ENCODE measurements at regions not wholly inside any gene's neighbourhood (a gene's known extent, or its start where the extent isn't known, plus 50 kb on each side); places are given as distances from the start of the nearest gene placed in this dataset.

GRCh38 chr16:73172241-73172972 lies 124.5 kb upstream of the ZFHX3 start:
- no peak overlapping the region for H2BK15ac ChIP-seq (ENCODE audit: low read depth, poor library complexity, severe bottlenecking)
- no peak overlapping the region for H2BK5ac ChIP-seq (ENCODE audit: low read depth, low read length, poor library complexity, severe bottlenecking)
- no peak overlapping the region for H2AFZ ChIP-seq (ENCODE audit: low read depth, low read length)
- H2AK5ac ChIP-seq (ENCODE audit: low read length, severe bottlenecking) = no peak overlapping the region
- H3K36me3 ChIP-seq (ENCODE audit: control insufficient read depth in 1 of 2, insufficient read depth in 2 of 2, low read depth in 1 of 2, low read length in 2 of 2) = no peaks in the 10 kb centered on the region
- H3K4me2 ChIP-seq (ENCODE audit: low read length, poor library complexity, severe bottlenecking) = no peak overlapping the region
- H3K79me1 ChIP-seq (replicated peaks; ENCODE audit: low read length, poor library complexity, severe bottlenecking) = no peaks in the 10 kb centered on the region
- peak overlapping the region; percentile 84 for H3K9ac ChIP-seq (ENCODE audit: low read length)
- H3K18ac ChIP-seq (ENCODE audit: low read depth in 1 of 2, low read length in 2 of 2) = no peak overlapping the region
- no peak overlapping the region for H4K91ac ChIP-seq (ENCODE audit: low read length)
- no peak overlapping the region for H3K14ac ChIP-seq (ENCODE audit: low read length in 2 of 2)
- H2BK120ac ChIP-seq (ENCODE audit: low read depth, low read length) = no peak overlapping the region
- H3K27ac ChIP-seq (ENCODE audit: low read length, poor library complexity, severe bottlenecking) = no peak overlapping the region
- H4K8ac ChIP-seq (ENCODE audit: low read length) = peak overlapping the region; percentile 57
- H3K9me3 ChIP-seq (ENCODE audit: control insufficient read depth, low read length) = no peaks in the 10 kb centered on the region
- 68% methylated on average over 23 of the region's 23 CpGs for WGBS
- peak overlapping the region; percentile 8 to 61 for H2BK12ac ChIP-seq (ENCODE audit: low read length in 2 of 2)
- no peak overlapping the region for H3K23ac ChIP-seq (ENCODE audit: low read length in 2 of 2)
- peak; percentile 50 for DNase-seq
- no peaks in the 10 kb centered on the region for H3K4me1 ChIP-seq (ENCODE audit: control insufficient read depth, insufficient read depth, low read depth, low read length)
- no peak overlapping the region for H3K4ac ChIP-seq (ENCODE audit: low read depth in 1 of 2, low read length in 2 of 2)
- H3K27me3 ChIP-seq (ENCODE audit: control insufficient read depth in 1 of 2, insufficient read depth in 1 of 2, low read length in 2 of 2) = peaks cover 0 to 10% of the 10 kb centered on the region in 2 experiments
- H3K4me3 ChIP-seq (ENCODE audit: insufficient read depth in 1 of 2, low read depth in 1 of 2, low read length in 2 of 2) = peak overlapping the region in 1 of 2 experiments; percentile 59

- Histone ChIP-seq H3K79me1 (replicated peaks; ENCODE audit: low read length, poor library complexity, severe bottlenecking) (no peaks in the 10 kb centered on the region), H3K18ac (ENCODE audit: low read depth in 1 of 2, low read length in 2 of 2) (no peak overlapping the region), H3K27ac (ENCODE audit: low read length, poor library complexity, severe bottlenecking) (no peak overlapping the region), H3K36me3 (ENCODE audit: control insufficient read depth in 1 of 2, insufficient read depth in 2 of 2, low read depth in 1 of 2, low read length in 2 of 2) (no peaks in the 10 kb centered on the region), H4K8ac (ENCODE audit: low read length) (peak overlapping the region; percentile 57), H2AFZ (ENCODE audit: low read depth, low read length) (no peak overlapping the region), H3K4me3 (ENCODE audit: insufficient read depth in 1 of 2, low read depth in 1 of 2, low read length in 2 of 2) (peak overlapping the region in 1 of 2 experiments; percentile 59), H3K9me3 (ENCODE audit: control insufficient read depth, low read length) (no peaks in the 10 kb centered on the region), H3K4ac (ENCODE audit: low read depth in 1 of 2, low read length in 2 of 2) (no peak overlapping the region), H4K91ac (ENCODE audit: low read length) (no peak overlapping the region), H3K23ac (ENCODE audit: low read length in 2 of 2) (no peak overlapping the region), H2BK12ac (ENCODE audit: low read length in 2 of 2) (peak overlapping the region; percentile 8 to 61), H3K4me1 (ENCODE audit: control insufficient read depth, insufficient read depth, low read depth, low read length) (no peaks in the 10 kb centered on the region), H2BK15ac (ENCODE audit: low read depth, poor library complexity, severe bottlenecking) (no peak overlapping the region), H2BK5ac (ENCODE audit: low read depth, low read length, poor library complexity, severe bottlenecking) (no peak overlapping the region), H3K27me3 (ENCODE audit: control insufficient read depth in 1 of 2, insufficient read depth in 1 of 2, low read length in 2 of 2) (peaks cover 0 to 10% of the 10 kb centered on the region in 2 experiments), H2AK5ac (ENCODE audit: low read length, severe bottlenecking) (no peak overlapping the region), H2BK120ac (ENCODE audit: low read depth, low read length) (no peak overlapping the region), H3K9ac (ENCODE audit: low read length) (peak overlapping the region; percentile 84), H3K4me2 (ENCODE audit: low read length, poor library complexity, severe bottlenecking) (no peak overlapping the region), H3K14ac (ENCODE audit: low read length in 2 of 2) (no peak overlapping the region)
- DNase-seq = no peak
- 79% methylated on average over 9 of the region's 9 CpGs for WGBS
Observed at GRCh38 chr16:73171901-73172240, 123.9 kb upstream of the ZFHX3 start.

- no peak overlapping the region for H3K4me2 ChIP-seq (ENCODE audit: low read length, poor library complexity, severe bottlenecking)
- no peak overlapping the region for H2BK12ac ChIP-seq (ENCODE audit: low read length in 2 of 2)
- H3K36me3 ChIP-seq (ENCODE audit: control insufficient read depth in 1 of 2, insufficient read depth in 2 of 2, low read depth in 1 of 2, low read length in 2 of 2) = no peaks in the 10 kb centered on the region
- H3K14ac ChIP-seq (ENCODE audit: low read length in 2 of 2) = no peak overlapping the region
- no peaks in the 10 kb centered on the region for H3K4me1 ChIP-seq (ENCODE audit: control insufficient read depth, insufficient read depth, low read depth, low read length)
- H3K9ac ChIP-seq (ENCODE audit: low read length) = no peak overlapping the region
- no peaks in the 10 kb centered on the region for H3K79me1 ChIP-seq (replicated peaks; ENCODE audit: low read length, poor library complexity, severe bottlenecking)
- DNase-seq = no peak
- H3K18ac ChIP-seq (ENCODE audit: low read depth in 1 of 2, low read length in 2 of 2) = no peak overlapping the region
- no peak overlapping the region for H3K4ac ChIP-seq (ENCODE audit: low read depth in 1 of 2, low read length in 2 of 2)
- WGBS = 40% methylated on average over 7 of the region's 9 CpGs
- no peak overlapping the region for H2BK15ac ChIP-seq (ENCODE audit: low read depth, poor library complexity, severe bottlenecking)
- H4K8ac ChIP-seq (ENCODE audit: low read length) = no peak overlapping the region
- no peak overlapping the region for H2AK5ac ChIP-seq (ENCODE audit: low read length, severe bottlenecking)
- H3K27ac ChIP-seq (ENCODE audit: low read length, poor library complexity, severe bottlenecking) = no peak overlapping the region
- H3K23ac ChIP-seq (ENCODE audit: low read length in 2 of 2) = no peak overlapping the region
- H3K4me3 ChIP-seq (ENCODE audit: insufficient read depth in 1 of 2, low read depth in 1 of 2, low read length in 2 of 2) = no peak overlapping the region
- H2BK120ac ChIP-seq (ENCODE audit: low read depth, low read length) = no peak overlapping the region
- no peak overlapping the region for H4K91ac ChIP-seq (ENCODE audit: low read length)
- H3K9me3 ChIP-seq (ENCODE audit: control insufficient read depth, low read length) = no peaks in the 10 kb centered on the region
- no peak overlapping the region for H2AFZ ChIP-seq (ENCODE audit: low read depth, low read length)
- H2BK5ac ChIP-seq (ENCODE audit: low read depth, low read length, poor library complexity, severe bottlenecking) = no peak overlapping the region
- H3K27me3 ChIP-seq (ENCODE audit: control insufficient read depth in 1 of 2, insufficient read depth in 1 of 2, low read length in 2 of 2) = peaks cover 0 to 10% of the 10 kb centered on the region in 2 experiments
Observed at GRCh38 chr16:73171380-73171779, 123.5 kb upstream of the ZFHX3 start.

- H3K4me2 ChIP-seq (ENCODE audit: low read length, poor library complexity, severe bottlenecking) = no peak overlapping the region
- no peak overlapping the region for H2AK5ac ChIP-seq (ENCODE audit: low read length, severe bottlenecking)
- no peak overlapping the region for H3K27ac ChIP-seq (ENCODE audit: low read length, poor library complexity, severe bottlenecking)
- no peaks in the 10 kb centered on the region for H3K79me1 ChIP-seq (replicated peaks; ENCODE audit: low read length, poor library complexity, severe bottlenecking)
- no peaks in the 10 kb centered on the region for H3K9me3 ChIP-seq (ENCODE audit: control insufficient read depth, low read length)
- WGBS = 84% methylated on average over 10 of the region's 10 CpGs
- no peak overlapping the region for H3K4me3 ChIP-seq (ENCODE audit: insufficient read depth in 1 of 2, low read depth in 1 of 2, low read length in 2 of 2)
- no peak overlapping the region for H2BK15ac ChIP-seq (ENCODE audit: low read depth, poor library complexity, severe bottlenecking)
- H2AFZ ChIP-seq (ENCODE audit: low read depth, low read length) = no peak overlapping the region
- no peak overlapping the region for H4K8ac ChIP-seq (ENCODE audit: low read length)
- H3K9ac ChIP-seq (ENCODE audit: low read length) = no peak overlapping the region
- H3K4ac ChIP-seq (ENCODE audit: low read depth in 1 of 2, low read length in 2 of 2) = no peak overlapping the region
- no peak overlapping the region for H2BK5ac ChIP-seq (ENCODE audit: low read depth, low read length, poor library complexity, severe bottlenecking)
- no peak overlapping the region for H4K91ac ChIP-seq (ENCODE audit: low read length)
- DNase-seq = no peak
- peak overlapping the region in 1 of 2 experiments; percentile 39 for H2BK12ac ChIP-seq (ENCODE audit: low read length in 2 of 2)
- H3K27me3 ChIP-seq (ENCODE audit: control insufficient read depth in 1 of 2, insufficient read depth in 1 of 2, low read length in 2 of 2) = peaks cover 0 to 10% of the 10 kb centered on the region in 2 experiments
- no peaks in the 10 kb centered on the region for H3K4me1 ChIP-seq (ENCODE audit: control insufficient read depth, insufficient read depth, low read depth, low read length)
- H3K18ac ChIP-seq (ENCODE audit: low read depth in 1 of 2, low read length in 2 of 2) = no peak overlapping the region
- no peak overlapping the region for H3K14ac ChIP-seq (ENCODE audit: low read length in 2 of 2)
- H3K36me3 ChIP-seq (ENCODE audit: control insufficient read depth in 1 of 2, insufficient read depth in 2 of 2, low read depth in 1 of 2, low read length in 2 of 2) = no peaks in the 10 kb centered on the region
- no peak overlapping the region for H2BK120ac ChIP-seq (ENCODE audit: low read depth, low read length)
- no peak overlapping the region for H3K23ac ChIP-seq (ENCODE audit: low read length in 2 of 2)
Observed at GRCh38 chr16:73170612-73171038, 122.7 kb upstream of the ZFHX3 start.

Data from mesenchymal stem cell (in vitro differentiated cells and primary cell).